ENCODE measurements at regions not wholly inside any gene's neighbourhood (a gene's known extent, or its start where the extent isn't known, plus 50 kb on each side); places are given as distances from the start of the nearest gene placed in this dataset.

DNA sequence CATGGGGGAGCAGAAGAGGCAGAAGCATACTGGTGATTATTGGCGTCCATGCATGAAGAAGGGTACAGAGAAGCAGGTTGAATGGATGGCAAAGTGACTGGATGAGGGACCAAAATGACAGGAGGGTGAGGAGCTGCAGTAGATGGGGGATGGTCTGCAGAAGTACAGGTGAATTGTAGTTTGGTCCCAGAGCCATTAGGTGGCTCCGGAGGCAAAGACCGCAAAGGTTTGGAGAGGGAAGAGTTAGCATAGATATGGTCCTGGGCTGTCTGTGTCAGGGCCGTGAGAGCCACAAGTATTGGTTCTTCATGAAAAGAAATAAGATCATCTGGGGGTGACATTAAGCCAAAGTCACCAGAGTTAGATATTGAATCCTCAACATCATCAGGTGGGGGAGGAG lies 59.0 kb upstream of the ZNF726 start:
- no peak for DNase-seq (ENCODE audit: low read depth)

GRCh38 chr19:23851966-23852365 lies 62.7 kb upstream of the ZNF726 start:
- no peak for DNase-seq (ENCODE audit: low read depth)

GRCh38 chr19:23832717-23833327 lies 74.1 kb upstream of the ZNF681 start:
- DNase-seq (ENCODE audit: low read depth): no peak

- peak; percentile 12 for DNase-seq (ENCODE audit: low read depth)
Observed at GRCh38 chr19:23823952-23824389, 65.3 kb upstream of the ZNF681 start.

DNA sequence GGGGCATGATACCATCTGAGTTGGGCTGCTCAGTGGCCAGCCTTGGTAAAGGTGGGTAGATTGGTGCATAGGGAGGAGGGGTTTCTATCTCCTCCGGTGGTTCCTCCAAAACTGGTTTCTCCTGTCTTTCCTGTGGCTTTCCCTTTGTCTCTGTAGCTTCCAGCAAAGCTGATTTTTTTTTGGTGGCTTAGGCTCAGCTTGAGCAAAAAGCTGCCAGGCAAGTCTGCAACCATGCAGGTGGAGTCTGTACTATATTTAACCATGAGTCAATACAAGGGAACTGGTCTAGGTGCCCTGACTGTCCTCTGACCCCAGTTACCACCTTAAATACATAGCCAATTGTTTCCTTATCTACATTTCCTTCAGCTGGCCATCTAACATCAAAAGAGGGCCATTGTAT lies 64.0 kb upstream of the ZNF681 start:
- no peak for DNase-seq (ENCODE audit: low read depth)

- peak; percentile 69 for DNase-seq (ENCODE audit: low read depth)
Observed at GRCh38 chr19:23817519-23817918, 58.8 kb upstream of the ZNF681 start.

DNA sequence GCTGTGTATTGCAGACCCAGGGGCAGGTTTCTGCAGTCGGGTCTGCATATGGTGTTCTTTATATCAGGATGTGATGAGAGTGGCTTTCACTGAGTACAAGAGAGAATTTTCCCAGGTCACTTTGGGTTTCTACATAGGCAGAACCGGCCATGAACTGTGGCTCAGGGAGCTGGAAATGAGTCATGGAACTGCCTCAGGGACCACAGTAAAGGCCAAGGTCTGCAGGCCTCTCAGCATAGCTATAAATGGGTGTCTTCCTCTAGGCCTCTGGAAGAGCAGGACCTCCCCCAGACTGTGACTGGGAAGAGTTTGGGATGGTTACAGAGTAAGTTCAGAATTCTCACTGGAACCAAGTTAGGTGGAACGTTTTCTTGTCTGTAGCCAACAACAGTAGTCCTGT lies 51.8 kb upstream of the ZNF681 start:
- DNase-seq (ENCODE audit: low read depth): no peak
